ENCODE measurements at regions not wholly inside any gene's neighbourhood (a gene's known extent, or its start where the extent isn't known, plus 50 kb on each side); places are given as distances from the start of the nearest gene placed in this dataset.
"Not testable (repeated sequence)": the region's sequence is repeated elsewhere in the genome, so short reads cannot be mapped to it uniquely, and the experiment has no call there.

GRCh38 chr4:116272336-116272735 is 813.0 kb downstream of the TRAM1L1 start:
- no peak for DNase-seq

GRCh38 chr4:116260931-116261330 is 824.4 kb downstream of the TRAM1L1 start:
- peak; percentile 25 for DNase-seq

- DNase-seq: no peak
Measured at GRCh38 chr4:116244771-116245170, 840.6 kb downstream of the TRAM1L1 start.

GRCh38 chr4:116243431-116243830 is 841.9 kb downstream of the TRAM1L1 start:
- no peak for DNase-seq

GRCh38 chr4:116233971-116234370 is 851.4 kb downstream of the TRAM1L1 start:
- DNase-seq: no peak

- not testable (repeated sequence) for DNase-seq
Measured at GRCh38 chr4:116231999-116232398, 853.4 kb downstream of the TRAM1L1 start.

- DNase-seq: no peak
Measured at GRCh38 chr4:116229420-116229819, 856.0 kb downstream of the TRAM1L1 start.

GRCh38 chr4:116223040-116223732 is 862.2 kb downstream of the TRAM1L1 start:
- no peak for DNase-seq

- no peak for DNase-seq
Measured at GRCh38 chr4:116217781-116218180, 867.6 kb downstream of the TRAM1L1 start.

GRCh38 chr4:116215622-116216021 is 869.8 kb downstream of the TRAM1L1 start:
- DNase-seq: no peak

- DNase-seq: no peak
Measured at GRCh38 chr4:116202524-116202923, 882.9 kb downstream of the TRAM1L1 start.

- no peak for DNase-seq
Measured at GRCh38 chr4:116197317-116197809, 888.0 kb downstream of the TRAM1L1 start.

GRCh38 chr4:116183241-116183640 is 902.1 kb downstream of the TRAM1L1 start:
- no peak for DNase-seq

- peak; percentile 34 for DNase-seq
Measured at GRCh38 chr4:116180157-116180601, 905.2 kb downstream of the TRAM1L1 start.

- not testable (repeated sequence) for DNase-seq
Measured at GRCh38 chr4:116151371-116151770, 934.0 kb downstream of the TRAM1L1 start.

GRCh38 chr4:116150152-116150551 is 935.2 kb downstream of the TRAM1L1 start:
- DNase-seq: no peak

GRCh38 chr4:116143198-116143597 is 942.2 kb downstream of the TRAM1L1 start:
- DNase-seq: no peak

- no peak for DNase-seq
Measured at GRCh38 chr4:116132946-116133345, 952.4 kb downstream of the TRAM1L1 start.

GRCh38 chr4:116126794-116127193 is 958.6 kb downstream of the TRAM1L1 start:
- no peak for DNase-seq

GRCh38 chr4:116122124-116122523 is 963.3 kb downstream of the TRAM1L1 start:
- no peak for DNase-seq

- no peak for DNase-seq
Measured at GRCh38 chr4:116118221-116118620, 967.2 kb downstream of the TRAM1L1 start.

- not testable (repeated sequence) for DNase-seq
Measured at GRCh38 chr4:116112861-116113260, 972.5 kb downstream of the TRAM1L1 start.

GRCh38 chr4:116110713-116111112 is 974.7 kb downstream of the TRAM1L1 start:
- DNase-seq: no peak

- DNase-seq: no peak
Measured at GRCh38 chr4:116108606-116109005, 976.8 kb downstream of the TRAM1L1 start.

- DNase-seq: no peak
Measured at GRCh38 chr4:116101321-116101720, 984.1 kb downstream of the TRAM1L1 start.

Data from hematopoietic multipotent progenitor cell treated with erythropoietin and hydrocortisone succinate and interleukin-3 and kit ligand, for 6 days (in vitro differentiated cells).